A172 (cell line): ENCODE measurements at regions not wholly inside any gene's neighbourhood (a gene's known extent, or its start where the extent isn't known, plus 50 kb on each side); places are given as distances from the start of the nearest gene placed in this dataset.
"Not testable (repeated sequence)": the region's sequence is repeated elsewhere in the genome, so short reads cannot be mapped to it uniquely, and the experiment has no call there.

ENCODE experiments used
- DNase-seq: peaks from one replicate; pipeline ENCODE4 v3.0.0-alpha.2; 2015; ENCODE audit warnings: low spot score

GRCh38 chr18:59038295-59039039 lies 101.2 kb upstream of the SEC11C start:
- no peak for DNase-seq

DNA sequence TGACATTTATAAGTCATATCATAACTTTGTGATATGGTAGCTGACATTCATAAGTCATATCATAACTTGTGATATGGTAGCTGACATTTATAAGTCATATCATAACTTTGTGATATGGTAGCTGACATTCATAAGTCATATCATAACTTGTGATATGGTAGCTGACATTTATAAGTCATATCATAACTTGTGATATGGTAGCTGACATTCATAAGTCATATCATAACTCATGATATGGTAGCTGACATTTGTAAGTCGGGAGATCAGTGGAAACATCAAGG lies 100.7 kb upstream of the SEC11C start:
- DNase-seq, result not testable (repeated sequence)

- no peak for DNase-seq
Measured at GRCh38 chr18:59039449-59039848, 100.2 kb upstream of the SEC11C start.

DNA sequence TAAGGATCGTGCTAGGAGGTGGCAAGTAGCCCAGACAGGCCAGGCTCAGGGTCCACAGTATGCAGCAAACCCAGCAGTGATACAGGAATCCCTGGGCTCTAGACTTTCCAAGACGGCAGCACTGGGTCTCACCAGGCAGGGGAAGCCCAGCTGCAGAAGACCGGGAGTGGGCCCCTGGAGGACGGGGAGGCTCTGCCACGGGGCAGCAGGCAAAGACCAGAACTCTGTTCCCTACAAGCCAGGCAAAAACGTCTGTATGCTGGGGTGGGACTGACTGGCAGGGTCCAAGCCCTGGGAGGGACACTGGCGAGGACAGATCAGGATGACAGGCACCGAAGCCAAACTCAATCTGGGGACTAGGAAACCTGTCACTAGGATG lies 98.9 kb upstream of the SEC11C start:
- no peak for DNase-seq

DNA sequence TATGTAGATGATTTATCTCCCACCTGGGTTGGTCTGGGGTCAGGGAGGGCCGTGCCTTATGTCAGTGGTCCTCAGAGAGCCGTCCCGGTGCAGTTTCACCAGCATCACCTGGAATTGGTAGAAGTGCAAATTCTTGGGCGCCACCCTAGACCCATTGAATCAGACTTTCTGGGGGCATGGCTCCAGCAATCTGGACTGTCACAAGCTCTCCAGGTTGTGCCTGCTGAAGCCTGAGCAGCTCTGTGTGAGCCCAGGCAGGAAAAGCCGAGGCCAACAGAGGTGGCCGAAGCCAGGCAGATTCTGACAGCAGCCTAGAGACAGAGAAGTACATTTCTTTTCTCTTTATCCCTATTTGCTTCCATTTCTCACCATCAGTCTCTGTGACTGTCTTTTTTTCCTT lies 98.4 kb upstream of the SEC11C start:
- no peak for DNase-seq

- no peak for DNase-seq
Measured at GRCh38 chr18:59041819-59042815, 97.6 kb upstream of the SEC11C start.

GRCh38 chr18:59044855-59045254 lies 94.8 kb upstream of the SEC11C start:
- no peak for DNase-seq

DNA sequence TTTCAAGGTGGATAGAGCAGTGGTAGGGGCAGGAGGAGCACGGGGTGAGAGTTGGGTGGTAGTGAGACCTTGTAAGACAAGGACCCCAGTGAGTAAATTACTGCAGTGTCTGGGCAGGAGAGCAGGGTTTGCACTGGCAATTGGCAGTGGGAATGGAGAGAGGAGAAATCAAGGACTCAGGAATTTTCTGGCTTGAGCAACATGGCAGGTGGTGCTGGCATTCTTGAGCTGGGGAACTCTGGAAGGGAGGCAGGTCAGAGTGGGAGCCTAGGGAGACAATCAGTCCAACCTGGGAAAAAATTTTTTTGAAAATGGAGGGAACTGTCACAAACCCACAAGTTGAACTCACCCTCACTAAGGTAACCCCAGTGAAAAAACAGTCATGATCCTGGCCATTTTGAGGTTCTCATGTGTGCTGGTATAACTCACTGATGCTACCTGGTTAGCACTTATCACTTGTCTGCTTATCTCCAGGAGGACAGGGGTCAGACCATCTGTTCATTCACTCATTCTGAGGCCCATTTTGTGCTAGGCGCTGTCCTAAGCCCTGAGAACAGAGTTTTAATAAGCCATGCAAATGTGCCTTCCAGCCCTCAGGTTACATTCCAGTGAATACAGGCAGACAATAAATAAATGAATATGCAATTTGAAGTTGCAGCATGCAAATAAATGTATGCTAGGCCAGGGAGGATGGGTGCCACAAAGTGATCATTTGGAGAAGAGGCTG lies 92.2 kb upstream of the SEC11C start:
- no peak for DNase-seq

DNA sequence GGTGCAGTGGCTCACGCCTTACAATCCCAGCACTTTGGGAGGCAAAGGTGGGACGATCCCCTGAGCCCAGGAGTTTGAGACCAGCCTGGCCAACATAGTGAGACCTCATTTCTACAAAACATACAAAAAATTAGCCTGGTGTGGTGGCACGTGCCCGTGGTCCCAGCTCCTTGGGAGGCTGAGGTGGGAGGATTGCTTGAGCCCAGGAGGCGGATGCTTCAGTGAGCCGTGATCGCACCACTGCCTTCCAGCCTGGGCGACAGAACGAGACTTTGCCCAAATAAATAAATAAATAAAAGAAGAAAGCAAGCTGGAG lies 91.7 kb upstream of the SEC11C start:
- DNase-seq, result no peak

GRCh38 chr18:59048378-59048777 lies 91.3 kb upstream of the SEC11C start:
- no peak for DNase-seq

DNA sequence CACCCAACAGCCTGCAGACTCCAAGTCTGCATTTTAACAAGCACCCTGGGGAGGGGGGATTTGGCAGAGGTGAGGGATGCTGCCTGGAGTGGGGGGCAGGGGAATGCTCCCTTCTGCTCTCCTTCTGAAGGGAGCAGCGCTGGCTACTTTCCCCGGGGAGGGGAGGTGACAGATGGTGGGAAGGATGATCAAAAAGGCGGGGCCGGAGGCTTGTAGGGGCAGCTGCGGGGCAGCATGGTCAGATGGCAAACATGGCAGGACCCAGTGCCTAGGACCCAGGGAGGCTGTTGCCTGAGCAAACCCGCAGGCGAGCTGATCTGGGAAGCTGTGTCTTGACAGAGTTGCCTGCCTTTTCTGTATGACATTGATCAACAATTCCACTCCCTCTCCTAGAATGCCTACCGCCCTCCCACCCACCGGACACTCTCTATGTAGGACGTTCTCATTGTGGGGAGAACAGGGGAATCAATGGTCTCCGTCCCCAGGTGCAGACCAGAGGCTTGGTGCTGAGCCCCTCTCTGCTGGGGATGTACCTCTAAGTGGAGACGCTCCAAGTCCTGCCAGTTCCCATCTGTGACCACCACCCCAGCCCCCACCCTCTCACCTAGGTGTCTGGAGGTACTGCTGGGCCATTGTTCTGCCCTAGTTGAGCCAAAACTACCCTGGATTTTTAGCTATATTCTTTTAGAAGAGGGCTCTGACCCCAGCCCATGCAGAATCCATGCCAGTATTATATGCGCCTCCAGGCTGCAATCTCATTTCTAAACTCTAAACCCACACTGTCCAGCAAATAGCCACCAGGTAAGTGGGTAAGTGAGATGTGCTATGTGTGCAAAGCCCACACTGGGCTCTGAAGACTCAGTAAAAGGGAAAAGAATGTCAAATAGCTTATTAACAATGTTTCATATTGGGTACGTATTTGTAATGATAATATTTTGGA lies 89.7 kb upstream of the SEC11C start:
- no peak for DNase-seq

- no peak for DNase-seq
Measured at GRCh38 chr18:59050661-59051057, 89.0 kb upstream of the SEC11C start.

DNA sequence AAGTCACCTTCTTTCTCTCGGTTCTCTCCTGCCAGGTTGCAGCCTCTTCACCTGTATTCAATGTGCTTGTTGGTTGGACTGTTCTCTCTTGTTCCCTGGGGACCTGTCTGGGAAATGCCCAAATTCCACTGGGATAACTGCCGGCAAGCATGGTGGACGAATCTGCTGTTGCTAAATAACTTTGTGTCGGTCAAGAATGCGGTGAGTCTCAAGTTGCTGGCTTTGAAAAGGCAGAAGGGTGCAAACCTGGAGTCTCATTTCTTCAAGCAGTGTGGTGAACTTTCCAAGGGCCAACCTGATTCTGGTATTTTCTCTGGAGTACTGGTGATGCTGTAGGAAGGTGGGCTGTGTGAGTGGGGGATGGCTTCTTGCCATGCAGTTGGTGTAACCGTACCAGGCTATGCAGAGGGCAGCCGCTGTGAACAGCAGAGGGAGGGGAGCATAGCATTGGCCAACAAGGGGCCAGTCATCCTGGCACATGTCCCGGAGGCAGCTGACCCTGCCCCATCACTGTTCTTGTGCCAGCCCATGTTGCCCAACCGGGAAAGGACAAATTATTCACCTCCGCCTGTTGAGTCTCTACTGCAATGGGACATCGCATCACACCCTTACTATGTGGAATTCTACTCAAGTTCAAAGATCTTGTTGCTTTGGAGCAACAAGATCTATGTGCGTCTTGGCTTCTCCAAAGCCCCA lies 88.1 kb upstream of the SEC11C start:
- no peak for DNase-seq

- no peak for DNase-seq
Measured at GRCh38 chr18:59052965-59053820, 86.5 kb upstream of the SEC11C start.

DNA sequence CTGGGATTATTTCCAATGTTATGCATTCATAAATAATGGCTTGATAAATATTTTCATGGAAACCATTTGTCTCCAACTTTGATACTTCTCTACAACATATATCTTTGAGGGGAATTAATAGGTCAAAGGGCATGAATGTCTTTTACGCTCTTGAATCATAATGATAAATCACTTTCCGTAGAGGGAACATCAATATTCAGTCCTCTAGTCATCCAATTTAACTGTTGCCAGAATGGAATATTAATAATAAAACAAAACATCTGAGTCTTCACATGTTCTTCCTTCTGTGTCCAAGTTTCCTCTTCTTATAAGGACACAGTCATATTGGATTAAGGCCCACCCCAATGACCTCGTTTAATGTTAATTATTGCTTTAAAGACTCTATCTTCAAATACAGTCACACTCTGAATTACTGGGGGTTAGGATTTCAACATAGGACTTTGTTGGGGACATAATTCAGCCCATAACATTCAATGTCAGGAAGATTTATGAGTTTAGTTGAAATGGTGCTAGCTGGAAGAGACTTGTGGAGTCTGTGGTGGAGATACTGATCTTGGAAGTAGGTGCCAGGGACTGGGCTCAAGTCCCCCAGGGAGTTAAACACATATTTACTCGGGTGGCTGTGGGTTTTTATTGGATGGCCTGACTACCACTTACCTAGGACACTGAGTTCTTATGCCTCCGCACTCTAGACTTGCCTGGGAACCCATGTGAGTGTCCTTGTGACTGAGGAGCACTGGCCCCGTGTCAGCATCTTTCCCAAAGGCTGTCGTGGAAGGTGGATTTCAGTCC lies 85.0 kb upstream of the SEC11C start:
- DNase-seq, result peak; percentile 22

- DNase-seq, result no peak
Measured at GRCh38 chr18:59055345-59056032, 84.2 kb upstream of the SEC11C start.

- peak; percentile 55 for DNase-seq
Measured at GRCh38 chr18:59056706-59057492, 82.8 kb upstream of the SEC11C start.

GRCh38 chr18:59057493-59057795 lies 82.2 kb upstream of the SEC11C start:
- no peak for DNase-seq
